ENCODE measurements at regions not wholly inside any gene's neighbourhood (a gene's known extent, or its start where the extent isn't known, plus 50 kb on each side); places are given as distances from the start of the nearest gene placed in this dataset.

- no peak for TF ChIP-seq ZNF274 (IDR thresholded peaks at IDR 0.05; ENCODE audit: low read depth, low read length)
- TF ChIP-seq YY1 (IDR thresholded peaks at IDR 0.05; ENCODE audit: insufficient read depth, insufficient read length), result no peak
These were observed 52.5 kb upstream of the SALL3 start for GRCh38 chr18:78927156-78927555.
